GM12875 (cell line): ENCODE measurements at regions not wholly inside any gene's neighbourhood (a gene's known extent, or its start where the extent isn't known, plus 50 kb on each side); places are given as distances from the start of the nearest gene placed in this dataset.
A peak's percentile ranks its signal among the peaks of the same experiment; 100 is the strongest.

Experiments
- H3K4me3 ChIP-seq: one replicate; pipeline ENCODE4 v1.5.1; 2011; ENCODE audit warnings: low read depth, low read length, control low read depth
- CTCF ChIP-seq: IDR thresholded peaks from 2 replicates; pipeline ENCODE4 v1.5.1; 2011; ENCODE audit warnings: low read depth, mild to moderate bottlenecking, control low read depth, inconsistent platforms, low read length, moderate library complexity, borderline replicate concordance; ENCODE audit not compliant: insufficient read depth

- no peak overlapping the region for H3K4me3 ChIP-seq
- TF ChIP-seq CTCF = no peak
Observed at GRCh38 chr14:22040781-22041125, 367.1 kb upstream of the OR4E1 start.

- H3K4me3 ChIP-seq = no peak overlapping the region
- TF ChIP-seq CTCF = peak; percentile 40; the same call in 1 of the 2 replicates
Observed at GRCh38 chr14:22039938-22040780, 366.5 kb upstream of the OR4E1 start.

- H3K4me3 ChIP-seq = no peak overlapping the region
- no peak for TF ChIP-seq CTCF
Observed at GRCh38 chr14:22036541-22037239, 363.1 kb upstream of the OR4E1 start.

- no peak overlapping the region for H3K4me3 ChIP-seq
- TF ChIP-seq CTCF = no peak
Observed at GRCh38 chr14:22026527-22026926, 352.9 kb upstream of the OR4E1 start.

- H3K4me3 ChIP-seq = no peak overlapping the region
Observed at GRCh38 chr14:22025879-22026278, 352.3 kb upstream of the OR4E1 start.

GRCh38 chr14:22024137-22024536, 350.5 kb upstream of the OR4E1 start:
- no peak overlapping the region for H3K4me3 ChIP-seq
- TF ChIP-seq CTCF = no peak

More at GRCh38 chr14:22025879-22026278, 352.3 kb upstream of the OR4E1 start:
- TF ChIP-seq CTCF = no peak

GRCh38 chr14:22018890-22019289, 345.3 kb upstream of the OR4E1 start:
- no peak overlapping the region for H3K4me3 ChIP-seq
- TF ChIP-seq CTCF = no peak
